ENCODE measurements at regions not wholly inside any gene's neighbourhood (a gene's known extent, or its start where the extent isn't known, plus 50 kb on each side); places are given as distances from the start of the nearest gene placed in this dataset.

DNA sequence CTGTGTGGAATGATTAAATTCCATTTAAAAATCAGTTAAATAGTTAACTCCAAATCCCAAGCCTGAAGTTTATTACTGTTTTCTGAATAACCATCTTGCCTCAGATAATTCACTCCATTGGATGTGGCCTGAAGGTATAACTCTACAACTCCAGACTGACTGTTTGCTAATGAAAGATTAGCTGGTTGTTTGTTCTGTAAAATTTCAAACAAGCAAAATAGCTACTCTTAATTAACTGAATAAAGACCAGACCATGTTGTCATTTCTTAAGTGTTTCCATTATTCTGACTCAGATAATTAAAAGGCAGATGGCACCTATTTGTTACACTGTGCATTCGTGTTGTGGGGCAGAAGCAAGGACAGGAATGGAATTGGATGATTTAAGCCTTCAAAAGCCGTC, 78.5 kb upstream of the DDIT4L start:
- no peaks in the 10 kb centered on the region for H3K36me3 ChIP-seq (ENCODE audit: control insufficient read depth, insufficient read depth, low read length)
- H3K27me3 ChIP-seq (ENCODE audit: control insufficient read depth, insufficient read depth, low read length): no peaks in the 10 kb centered on the region
- CTCF ChIA-PET: no interaction called here
- no peak for DNase-seq (ENCODE audit: low read depth)
- TF ChIP-seq, protein P1, sequence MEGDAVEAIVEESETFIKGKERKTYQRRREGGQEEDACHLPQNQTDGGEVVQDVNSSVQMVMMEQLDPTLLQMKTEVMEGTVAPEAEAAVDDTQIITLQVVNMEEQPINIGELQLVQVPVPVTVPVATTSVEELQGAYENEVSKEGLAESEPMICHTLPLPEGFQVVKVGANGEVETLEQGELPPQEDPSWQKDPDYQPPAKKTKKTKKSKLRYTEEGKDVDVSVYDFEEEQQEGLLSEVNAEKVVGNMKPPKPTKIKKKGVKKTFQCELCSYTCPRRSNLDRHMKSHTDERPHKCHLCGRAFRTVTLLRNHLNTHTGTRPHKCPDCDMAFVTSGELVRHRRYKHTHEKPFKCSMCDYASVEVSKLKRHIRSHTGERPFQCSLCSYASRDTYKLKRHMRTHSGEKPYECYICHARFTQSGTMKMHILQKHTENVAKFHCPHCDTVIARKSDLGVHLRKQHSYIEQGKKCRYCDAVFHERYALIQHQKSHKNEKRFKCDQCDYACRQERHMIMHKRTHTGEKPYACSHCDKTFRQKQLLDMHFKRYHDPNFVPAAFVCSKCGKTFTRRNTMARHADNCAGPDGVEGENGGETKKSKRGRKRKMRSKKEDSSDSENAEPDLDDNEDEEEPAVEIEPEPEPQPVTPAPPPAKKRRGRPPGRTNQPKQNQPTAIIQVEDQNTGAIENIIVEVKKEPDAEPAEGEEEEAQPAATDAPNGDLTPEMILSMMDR (IDR thresholded peaks at IDR 0.05; ENCODE audit: insufficient read depth, low read depth, low read length): no peak
- POLR2A ChIA-PET: interaction anchor here (0.6 kb wide), 1 partner anchor 192 kb away, joined by 5 read pairs; no protein-coding TSS in a partner anchor
- no peak overlapping the region for H3K4me3 ChIP-seq (ENCODE audit: low read depth, low read length)

DNA sequence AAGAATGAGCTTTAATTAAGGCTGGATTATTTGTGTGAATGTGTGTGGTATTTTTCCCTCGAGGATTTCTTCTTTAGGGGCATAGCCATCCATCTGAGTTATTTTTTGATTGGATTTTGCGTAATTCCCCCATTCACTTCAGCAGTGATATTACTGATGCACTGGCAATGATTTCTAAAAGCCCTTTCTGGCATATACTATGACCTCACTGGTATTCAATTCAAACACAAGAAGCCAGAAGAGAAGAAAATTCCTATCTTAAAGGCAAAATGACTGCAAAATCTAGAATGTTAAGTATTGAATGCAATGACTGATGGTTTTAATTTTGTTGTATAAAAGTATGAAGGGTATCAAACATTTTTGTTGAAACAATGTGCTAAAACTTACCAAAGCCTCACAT, 71.1 kb upstream of the DDIT4L start:
- ChIA-PET CTCF (interaction anchor here (0.6 to 1.6 kb wide), 2 partner anchors 14 to 18 kb away, joined by 3 read pairs; no protein-coding TSS in a partner anchor), POLR2A (no interaction called here)
- TF ChIP-seq, protein P1 (IDR thresholded peaks at IDR 0.05; ENCODE audit: insufficient read depth, low read depth, low read length): no peak
- H3K36me3 ChIP-seq (ENCODE audit: control insufficient read depth, insufficient read depth, low read length): no peaks in the 10 kb centered on the region
- H3K27me3 ChIP-seq (ENCODE audit: control insufficient read depth, insufficient read depth, low read length): no peaks in the 10 kb centered on the region
- DNase-seq (ENCODE audit: low read depth): no peak
- no peak overlapping the region for H3K4me3 ChIP-seq (ENCODE audit: low read depth, low read length)

- Histone ChIP-seq H3K27me3 (ENCODE audit: control insufficient read depth, insufficient read depth, low read length) (no peaks in the 10 kb centered on the region), H3K36me3 (ENCODE audit: control insufficient read depth, insufficient read depth, low read length) (no peaks in the 10 kb centered on the region), H3K4me3 (ENCODE audit: low read depth, low read length) (no peak overlapping the region)
- ChIA-PET POLR2A (no interaction called here), CTCF (no interaction called here)
- no peak for DNase-seq (ENCODE audit: low read depth)
- TF ChIP-seq, protein P1 (IDR thresholded peaks at IDR 0.05; ENCODE audit: insufficient read depth, low read depth, low read length): no peak
These were observed 68.4 kb upstream of the DDIT4L start for GRCh38 chr4:100258675-100259074.

DNA sequence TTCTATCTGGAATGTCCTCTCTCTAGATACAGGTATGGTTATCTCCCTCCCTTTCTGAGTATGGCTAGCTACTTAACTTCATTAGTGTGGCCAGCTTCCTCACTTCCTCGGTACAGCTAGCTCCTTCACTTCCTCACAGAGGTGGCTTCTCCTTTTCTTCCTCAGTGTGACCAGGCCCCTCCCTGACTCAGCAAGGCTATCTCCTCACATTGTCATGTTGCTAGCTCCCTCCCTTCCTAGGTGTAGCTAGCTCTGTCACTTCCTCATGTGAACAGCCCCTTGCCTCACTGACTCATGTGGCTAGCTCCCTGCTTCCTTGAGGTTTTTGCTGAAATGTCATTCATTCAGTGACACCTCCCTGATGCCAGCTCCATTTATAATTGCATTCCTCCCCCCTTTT, 67.3 kb upstream of the DDIT4L start:
- Histone ChIP-seq H3K4me3 (ENCODE audit: low read depth, low read length) (no peak overlapping the region), H3K27me3 (ENCODE audit: control insufficient read depth, insufficient read depth, low read length) (no peaks in the 10 kb centered on the region), H3K36me3 (ENCODE audit: control insufficient read depth, insufficient read depth, low read length) (no peaks in the 10 kb centered on the region)
- no peak for DNase-seq (ENCODE audit: low read depth)
- POLR2A ChIA-PET: no interaction called here
- CTCF ChIA-PET: no interaction called here
- TF ChIP-seq, protein P1 (IDR thresholded peaks at IDR 0.05; ENCODE audit: insufficient read depth, low read depth, low read length): no peak

DNA sequence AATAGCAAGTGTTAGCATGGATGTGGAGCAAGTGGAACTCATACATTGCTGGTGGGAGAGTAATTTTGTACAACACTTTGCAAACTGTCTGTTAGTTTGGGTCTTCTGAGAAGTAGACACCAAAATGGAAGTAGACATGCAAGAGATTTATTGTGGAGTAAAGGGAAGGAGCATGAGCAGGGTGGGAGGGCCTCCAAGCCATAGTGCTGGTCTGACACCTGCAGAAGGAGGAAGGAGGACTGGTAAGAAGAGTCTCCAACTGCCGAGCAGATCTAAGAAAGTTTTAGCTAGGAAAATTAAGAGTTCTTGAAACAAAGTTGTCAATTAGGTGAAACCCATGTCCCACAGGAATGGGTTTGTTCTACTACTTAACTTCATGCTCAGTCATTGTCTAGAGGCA, 64.0 kb upstream of the DDIT4L start:
- Histone ChIP-seq H3K36me3 (ENCODE audit: control insufficient read depth, insufficient read depth, low read length) (no peaks in the 10 kb centered on the region), H3K4me3 (ENCODE audit: low read depth, low read length) (no peak overlapping the region), H3K27me3 (ENCODE audit: control insufficient read depth, insufficient read depth, low read length) (no peaks in the 10 kb centered on the region)
- ChIA-PET CTCF (no interaction called here), POLR2A (no interaction called here)
- DNase-seq (ENCODE audit: low read depth): no peak
- TF ChIP-seq, protein P1 (IDR thresholded peaks at IDR 0.05; ENCODE audit: insufficient read depth, low read depth, low read length): no peak
